DOHH2 (cell line): ENCODE measurements at regions not wholly inside any gene's neighbourhood (a gene's known extent, or its start where the extent isn't known, plus 50 kb on each side); places are given as distances from the start of the nearest gene placed in this dataset.

Source experiments
- CTCF ChIP-seq: fragments of 200-600 bp; sonication (generic); IDR thresholded peaks from one replicate; pipeline ENCODE4 v1.5.1; 2014; ENCODE audit warnings: antibody characterized with exemption, mild to moderate bottlenecking, low read depth, low read length; ENCODE audit not compliant: poor library complexity, severe bottlenecking
- EZH2phosphoT487 ChIP-seq: fragments of 200-600 bp; sonication (generic); IDR thresholded peaks from 2 replicates; pipeline ENCODE4 v1.6.1; 2017; ENCODE audit warnings: borderline replicate concordance, mild to moderate bottlenecking, antibody characterized with exemption, low read length, moderate library complexity, mixed read lengths

DNA sequence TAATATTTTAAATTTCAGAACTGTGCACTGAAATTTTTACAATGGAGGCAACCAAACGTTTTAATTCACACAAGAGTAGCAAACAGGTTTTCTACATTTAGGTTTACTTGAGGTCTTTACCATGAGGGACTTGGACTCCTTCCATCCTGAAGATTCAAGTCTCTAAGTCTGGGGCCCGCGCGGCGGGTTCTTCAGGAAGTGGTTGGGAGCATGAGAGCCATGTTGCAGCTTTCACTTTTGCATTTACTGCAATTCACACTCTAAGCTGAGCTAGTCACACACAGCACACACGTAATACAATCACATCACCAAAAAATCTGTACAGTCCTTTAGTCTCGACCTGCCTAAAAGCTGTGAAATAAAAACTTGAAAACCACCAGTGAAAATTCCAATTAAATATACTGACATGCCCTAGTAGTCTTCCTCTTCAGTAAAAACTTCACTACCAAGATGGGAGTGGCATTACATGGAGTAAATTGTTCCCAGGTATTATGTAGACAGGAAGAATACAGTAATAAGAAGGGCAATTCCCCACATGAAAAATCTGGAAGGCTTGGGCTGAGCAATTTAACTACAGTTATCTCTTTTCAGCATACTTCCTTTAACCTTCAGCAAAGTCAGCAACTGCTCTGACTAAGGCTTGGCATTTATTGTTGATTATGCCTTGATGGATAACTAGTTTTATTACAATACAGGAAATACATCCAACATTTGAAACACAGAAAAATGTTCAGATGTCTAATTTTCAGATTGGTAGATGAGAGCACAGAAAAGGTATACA lies 571.1 kb upstream of the DIPK2B start:
- no peak for TF ChIP-seq CTCF
- no peak for TF ChIP-seq EZH2phosphoT487
